SU-DHL-6 (cell line): ENCODE measurements at regions not wholly inside any gene's neighbourhood (a gene's known extent, or its start where the extent isn't known, plus 50 kb on each side); places are given as distances from the start of the nearest gene placed in this dataset.

ENCODE experiments used
- H2AFZ ChIP-seq: fragments of 200-600 bp; sonication (generic); 2 replicates; pipeline ENCODE4 v1.6.1; 2014; ENCODE audit warnings: low read depth, mild to moderate bottlenecking, moderate library complexity, mixed read lengths, antibody characterized with exemption, low read length; ENCODE audit not compliant: severe bottlenecking
- H3F3A ChIP-seq: fragments of 200-600 bp; shearing (Covaris generic); 2 replicates; pipeline ENCODE4 v1.6.0; 2016; ENCODE audit warnings: antibody characterized with exemption, mild to moderate bottlenecking; ENCODE audit not compliant: insufficient read depth
- H3K27ac ChIP-seq: fragments of 200-600 bp; sonication (generic); 2 replicates; pipeline ENCODE4 v1.5.1; 2016; ENCODE audit warnings: low read depth, mild to moderate bottlenecking, low read length, moderate library complexity, mixed read lengths
- H3K27me3 ChIP-seq: fragments of 200-600 bp; sonication (generic), shearing (Covaris generic); 2 replicates; pipeline ENCODE4 v1.6.0; 2014; ENCODE audit warnings: mild to moderate bottlenecking, low read length
- H3K36me3 ChIP-seq: fragments of 200-600 bp; sonication (generic); 2 replicates; pipeline ENCODE4 v1.6.1; 2014; ENCODE audit warnings: mild to moderate bottlenecking, low read length, mixed read lengths
- H3K4me2 ChIP-seq: fragments of 300-600, 200-600 bp; shearing (Covaris generic), sonication (generic); 2 replicates; pipeline ENCODE4 v1.6.0; 2014; ENCODE audit warnings: low read length, low read depth, mild to moderate bottlenecking; ENCODE audit not compliant: poor library complexity, severe bottlenecking
- H3K4me3 ChIP-seq: fragments of 200-600 bp; sonication (generic); 2 replicates; pipeline ENCODE4 v1.5.1; 2014; ENCODE audit warnings: antibody characterized with exemption, low read length, mild to moderate bottlenecking, mixed read lengths; ENCODE audit not compliant: insufficient read depth, poor library complexity, severe bottlenecking
- H3K79me2 ChIP-seq: fragments of 200-600 bp; sonication (generic); 2 replicates; pipeline ENCODE4 v1.6.1; 2014; ENCODE audit warnings: mild to moderate bottlenecking, low read length, moderate library complexity; ENCODE audit not compliant: insufficient read depth
- H3K9ac ChIP-seq: fragments of 200-600 bp; sonication (generic); 2 replicates; pipeline ENCODE4 v1.7.0; 2014; ENCODE audit warnings: mild to moderate bottlenecking, low read length
- H3K9me2 ChIP-seq: fragments of 200-600 bp; sonication (generic); replicated peaks from 2 replicates; pipeline ENCODE4 v1.6.1; 2014; ENCODE audit warnings: low read length; ENCODE audit not compliant: insufficient read depth
- H3K9me3 ChIP-seq: fragments of 200-600 bp; sonication (generic); 2 replicates; pipeline ENCODE4 v1.6.1; 2014; ENCODE audit warnings: low read length, mixed read lengths; ENCODE audit not compliant: insufficient read depth
- H4K20me1 ChIP-seq: fragments of 200-600 bp; sonication (generic); 2 replicates; pipeline ENCODE4 v1.6.1; 2014; ENCODE audit warnings: low read depth, mild to moderate bottlenecking, antibody characterized with exemption, low read length, moderate library complexity, mixed read lengths
- EZH2phosphoT487 ChIP-seq: fragments of 200-600 bp; sonication (generic), shearing (Covaris generic); conservative IDR thresholded peaks from 2 replicates; pipeline ENCODE4 v1.6.1; 2018; ENCODE audit warnings: mild to moderate bottlenecking, antibody characterized with exemption, low read length, moderate library complexity, mixed read lengths
- TF ChIP-seq, protein P1 (sequence below): fragments of 200-600 bp; sonication (generic); IDR thresholded peaks from one replicate; pipeline ENCODE4 v1.5.1; 2017; ENCODE audit warnings: antibody characterized with exemption, mild to moderate bottlenecking, low read length, moderate library complexity; ENCODE audit not compliant: insufficient read depth, poor library complexity, severe bottlenecking

DNA sequence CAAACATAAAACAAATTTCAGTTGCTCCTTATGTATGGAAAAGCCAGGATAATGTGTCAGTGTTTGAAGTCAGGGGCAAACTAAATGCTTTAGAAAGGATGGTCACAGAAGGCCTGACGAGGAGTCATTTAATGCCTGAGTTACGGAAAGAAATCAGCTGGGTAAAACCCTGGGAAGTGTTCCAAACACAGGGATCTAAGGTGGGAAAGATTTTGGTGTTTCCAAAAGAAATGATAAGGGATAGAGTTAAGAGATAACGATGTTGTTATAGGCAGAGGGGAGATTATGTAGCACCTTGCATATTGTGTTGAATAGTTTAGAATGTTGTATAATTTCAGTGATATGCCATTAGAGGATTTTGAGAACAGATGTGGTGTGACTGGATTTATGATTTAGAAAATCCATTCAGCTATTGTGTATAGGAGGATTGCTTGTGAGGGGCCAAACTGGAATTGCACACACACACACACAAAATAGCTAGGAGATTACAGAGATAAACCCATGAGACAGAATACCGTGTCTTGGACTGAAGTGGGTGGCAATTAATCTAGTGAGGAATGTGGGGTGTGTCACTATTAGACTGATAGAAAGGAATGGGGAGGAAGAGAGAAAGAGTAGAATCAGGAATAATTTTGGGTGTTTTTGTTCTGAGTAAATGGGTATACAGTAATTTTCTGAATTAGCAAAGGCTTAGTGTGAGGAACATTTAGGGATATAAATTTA is 274.2 kb upstream of the DAB2 start:
- H3F3A ChIP-seq = no peaks in the 10 kb centered on the region
- TF ChIP-seq EZH2phosphoT487 = no peak
- TF ChIP-seq, protein P1, sequence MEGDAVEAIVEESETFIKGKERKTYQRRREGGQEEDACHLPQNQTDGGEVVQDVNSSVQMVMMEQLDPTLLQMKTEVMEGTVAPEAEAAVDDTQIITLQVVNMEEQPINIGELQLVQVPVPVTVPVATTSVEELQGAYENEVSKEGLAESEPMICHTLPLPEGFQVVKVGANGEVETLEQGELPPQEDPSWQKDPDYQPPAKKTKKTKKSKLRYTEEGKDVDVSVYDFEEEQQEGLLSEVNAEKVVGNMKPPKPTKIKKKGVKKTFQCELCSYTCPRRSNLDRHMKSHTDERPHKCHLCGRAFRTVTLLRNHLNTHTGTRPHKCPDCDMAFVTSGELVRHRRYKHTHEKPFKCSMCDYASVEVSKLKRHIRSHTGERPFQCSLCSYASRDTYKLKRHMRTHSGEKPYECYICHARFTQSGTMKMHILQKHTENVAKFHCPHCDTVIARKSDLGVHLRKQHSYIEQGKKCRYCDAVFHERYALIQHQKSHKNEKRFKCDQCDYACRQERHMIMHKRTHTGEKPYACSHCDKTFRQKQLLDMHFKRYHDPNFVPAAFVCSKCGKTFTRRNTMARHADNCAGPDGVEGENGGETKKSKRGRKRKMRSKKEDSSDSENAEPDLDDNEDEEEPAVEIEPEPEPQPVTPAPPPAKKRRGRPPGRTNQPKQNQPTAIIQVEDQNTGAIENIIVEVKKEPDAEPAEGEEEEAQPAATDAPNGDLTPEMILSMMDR = no peak
- no peaks in the 10 kb centered on the region for H4K20me1 ChIP-seq
- H3K27me3 ChIP-seq = no peaks in the 10 kb centered on the region
- H3K9me2 ChIP-seq = no peaks in the 10 kb centered on the region
- no peaks in the 10 kb centered on the region for H3K9me3 ChIP-seq
- no peak overlapping the region for H3K4me3 ChIP-seq
- H3K36me3 ChIP-seq = no peaks in the 10 kb centered on the region
- H3K79me2 ChIP-seq = no peaks in the 10 kb centered on the region
- H3K9ac ChIP-seq = no peak overlapping the region
- no peak overlapping the region for H2AFZ ChIP-seq
- no peak overlapping the region for H3K27ac ChIP-seq
- H3K4me2 ChIP-seq = no peak overlapping the region

DNA sequence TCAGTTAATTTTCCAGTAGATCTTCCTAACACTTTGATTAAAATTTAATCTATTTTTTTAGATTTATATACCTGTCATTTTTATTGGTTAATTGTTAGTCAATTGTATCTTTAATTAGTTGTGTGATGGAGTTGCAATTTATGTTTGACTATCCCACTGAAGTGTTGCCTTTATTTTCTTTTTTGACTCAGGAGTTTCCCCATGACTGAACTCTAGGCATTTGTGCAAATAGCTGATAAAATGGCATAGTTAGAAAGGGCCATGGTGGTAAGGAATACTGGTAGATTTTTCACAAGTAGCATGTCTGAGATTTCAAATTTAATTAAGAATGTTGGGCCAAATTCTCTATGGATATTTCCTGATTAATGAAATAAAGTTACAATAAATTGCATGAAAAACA is 273.1 kb upstream of the DAB2 start:
- Histone ChIP-seq H3K79me2 (no peaks in the 10 kb centered on the region), H3K36me3 (no peaks in the 10 kb centered on the region), H3K4me3 (no peak overlapping the region), H3K27me3 (no peaks in the 10 kb centered on the region), H3F3A (no peaks in the 10 kb centered on the region), H2AFZ (no peak overlapping the region), H4K20me1 (no peaks in the 10 kb centered on the region), H3K27ac (no peak overlapping the region), H3K4me2 (no peak overlapping the region), H3K9me3 (no peaks in the 10 kb centered on the region), H3K9me2 (no peaks in the 10 kb centered on the region), H3K9ac (no peak overlapping the region)
- no peak for TF ChIP-seq EZH2phosphoT487
- TF ChIP-seq, protein P1 = no peak

DNA sequence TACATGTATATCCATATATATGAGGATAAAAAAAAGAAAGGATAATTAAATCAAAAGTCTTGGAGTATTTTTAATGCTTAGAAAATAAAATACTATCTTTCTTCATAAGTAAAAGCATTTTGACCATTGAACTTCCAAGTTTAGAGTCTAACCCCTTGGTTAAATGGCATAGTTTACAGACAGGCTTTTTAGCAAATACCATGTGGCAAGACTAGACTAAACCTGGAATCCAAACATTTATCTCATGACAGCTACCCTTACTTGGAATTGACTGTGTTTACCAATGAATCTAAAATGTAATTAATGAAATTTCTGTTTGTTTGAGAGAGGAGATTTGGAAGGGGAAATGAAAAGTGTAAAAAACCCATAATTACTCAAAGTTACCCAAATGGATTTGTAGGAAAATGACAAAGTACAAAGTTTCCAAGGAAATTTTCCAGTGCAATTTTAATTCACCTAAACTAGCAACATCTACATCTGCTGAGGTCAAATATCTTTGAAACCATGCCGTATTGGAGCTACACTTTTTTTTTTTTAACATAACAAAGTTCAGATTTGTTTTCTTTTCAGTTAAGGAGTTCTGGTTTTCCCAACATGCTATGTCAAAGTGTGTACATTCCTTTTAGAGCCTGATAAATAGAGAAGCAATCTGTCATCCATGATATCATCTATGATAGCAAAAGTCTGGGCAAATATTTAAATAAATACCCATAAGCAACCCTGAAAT is 272.1 kb upstream of the DAB2 start:
- H3K4me2 ChIP-seq = no peak overlapping the region
- H3F3A ChIP-seq = no peaks in the 10 kb centered on the region
- H3K36me3 ChIP-seq = no peaks in the 10 kb centered on the region
- H3K9me2 ChIP-seq = no peaks in the 10 kb centered on the region
- no peaks in the 10 kb centered on the region for H3K79me2 ChIP-seq
- no peaks in the 10 kb centered on the region for H3K9me3 ChIP-seq
- H3K4me3 ChIP-seq = no peak overlapping the region
- no peak overlapping the region for H3K9ac ChIP-seq
- H3K27me3 ChIP-seq = no peaks in the 10 kb centered on the region
- H4K20me1 ChIP-seq = no peaks in the 10 kb centered on the region
- H2AFZ ChIP-seq = no peak overlapping the region
- no peak overlapping the region for H3K27ac ChIP-seq
- TF ChIP-seq EZH2phosphoT487 = no peak

DNA sequence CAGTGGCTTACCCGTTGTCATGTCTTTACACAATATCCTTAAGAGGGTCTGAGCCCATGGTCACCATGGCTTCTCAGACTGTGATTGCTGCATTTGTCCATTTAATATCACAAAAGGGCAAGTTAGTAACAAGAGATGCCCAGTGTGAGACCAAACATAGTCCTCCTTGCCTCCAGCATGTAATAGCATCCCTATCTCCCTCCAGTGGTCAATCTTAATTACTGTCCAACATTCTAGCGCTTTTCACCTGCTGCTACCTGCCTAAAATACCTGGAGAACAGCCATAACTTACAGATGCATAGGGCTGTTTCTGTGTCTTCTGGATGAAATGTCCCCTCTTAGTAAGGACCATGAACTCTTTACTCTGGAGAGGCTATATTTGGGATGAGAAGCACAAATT is 267.2 kb upstream of the DAB2 start:
- no peak overlapping the region for H2AFZ ChIP-seq
- H3K36me3 ChIP-seq = no peaks in the 10 kb centered on the region
- H3K4me2 ChIP-seq = no peak overlapping the region
- no peaks in the 10 kb centered on the region for H3K79me2 ChIP-seq
- H4K20me1 ChIP-seq = no peaks in the 10 kb centered on the region
- H3K9ac ChIP-seq = no peak overlapping the region
- no peaks in the 10 kb centered on the region for H3K27me3 ChIP-seq
- no peaks in the 10 kb centered on the region for H3F3A ChIP-seq
- no peak overlapping the region for H3K4me3 ChIP-seq
- H3K27ac ChIP-seq = no peak overlapping the region
- no peak for TF ChIP-seq EZH2phosphoT487
- no peaks in the 10 kb centered on the region for H3K9me3 ChIP-seq
- no peaks in the 10 kb centered on the region for H3K9me2 ChIP-seq
